ENCODE measurements at regions not wholly inside any gene's neighbourhood (a gene's known extent, or its start where the extent isn't known, plus 50 kb on each side); places are given as distances from the start of the nearest gene placed in this dataset.

GRCh38 chr20:23167431-23167830 lies 81.3 kb upstream of the CD93 start:
- TF ChIP-seq CTCF (conservative IDR thresholded peaks at IDR 0.05; ENCODE audit: low read depth, low read length) (no peak), BHLHE40 (IDR thresholded peaks at IDR 0.05; ENCODE audit: low read depth, low read length) (no peak), FOS (IDR thresholded peaks at IDR 0.05; ENCODE audit: low read depth, low read length) (0 out of 2 replicates have a peak, but pooled peaks have one; percentile 12), POLR2A (IDR thresholded peaks at IDR 0.05; ENCODE audit: low read depth, low read length) (no peak), MXI1 (IDR thresholded peaks at IDR 0.05; ENCODE audit: borderline replicate concordance, low read depth, low read length) (no peak), MAFK (IDR thresholded peaks at IDR 0.05; ENCODE audit: low read depth, low read length) (no peak), CEBPB (IDR thresholded peaks at IDR 0.05; ENCODE audit: low read depth, low read length) (no peak), SMC3 (IDR thresholded peaks at IDR 0.05; ENCODE audit: low read depth, low read length) (no peak), RFX5 (IDR thresholded peaks at IDR 0.05; ENCODE audit: low read depth, low read length) (no peak), CHD1 (IDR thresholded peaks at IDR 0.05; ENCODE audit: low read depth, low read length) (no peak), RCOR1 (IDR thresholded peaks at IDR 0.05; ENCODE audit: insufficient replicate concordance, low read length) (no peak)
- TF ChIP-seq, protein P1, sequence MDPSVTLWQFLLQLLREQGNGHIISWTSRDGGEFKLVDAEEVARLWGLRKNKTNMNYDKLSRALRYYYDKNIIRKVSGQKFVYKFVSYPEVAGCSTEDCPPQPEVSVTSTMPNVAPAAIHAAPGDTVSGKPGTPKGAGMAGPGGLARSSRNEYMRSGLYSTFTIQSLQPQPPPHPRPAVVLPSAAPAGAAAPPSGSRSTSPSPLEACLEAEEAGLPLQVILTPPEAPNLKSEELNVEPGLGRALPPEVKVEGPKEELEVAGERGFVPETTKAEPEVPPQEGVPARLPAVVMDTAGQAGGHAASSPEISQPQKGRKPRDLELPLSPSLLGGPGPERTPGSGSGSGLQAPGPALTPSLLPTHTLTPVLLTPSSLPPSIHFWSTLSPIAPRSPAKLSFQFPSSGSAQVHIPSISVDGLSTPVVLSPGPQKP (IDR thresholded peaks at IDR 0.05; ENCODE audit: borderline replicate concordance, low read depth, low read length) = no peak
- TF ChIP-seq, protein P2, sequence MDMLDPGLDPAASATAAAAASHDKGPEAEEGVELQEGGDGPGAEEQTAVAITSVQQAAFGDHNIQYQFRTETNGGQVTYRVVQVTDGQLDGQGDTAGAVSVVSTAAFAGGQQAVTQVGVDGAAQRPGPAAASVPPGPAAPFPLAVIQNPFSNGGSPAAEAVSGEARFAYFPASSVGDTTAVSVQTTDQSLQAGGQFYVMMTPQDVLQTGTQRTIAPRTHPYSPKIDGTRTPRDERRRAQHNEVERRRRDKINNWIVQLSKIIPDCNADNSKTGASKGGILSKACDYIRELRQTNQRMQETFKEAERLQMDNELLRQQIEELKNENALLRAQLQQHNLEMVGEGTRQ (IDR thresholded peaks at IDR 0.05; ENCODE audit: low read depth, low read length) = no peak
